ENCODE measurements at regions not wholly inside any gene's neighbourhood (a gene's known extent, or its start where the extent isn't known, plus 50 kb on each side); places are given as distances from the start of the nearest gene placed in this dataset.

DNA sequence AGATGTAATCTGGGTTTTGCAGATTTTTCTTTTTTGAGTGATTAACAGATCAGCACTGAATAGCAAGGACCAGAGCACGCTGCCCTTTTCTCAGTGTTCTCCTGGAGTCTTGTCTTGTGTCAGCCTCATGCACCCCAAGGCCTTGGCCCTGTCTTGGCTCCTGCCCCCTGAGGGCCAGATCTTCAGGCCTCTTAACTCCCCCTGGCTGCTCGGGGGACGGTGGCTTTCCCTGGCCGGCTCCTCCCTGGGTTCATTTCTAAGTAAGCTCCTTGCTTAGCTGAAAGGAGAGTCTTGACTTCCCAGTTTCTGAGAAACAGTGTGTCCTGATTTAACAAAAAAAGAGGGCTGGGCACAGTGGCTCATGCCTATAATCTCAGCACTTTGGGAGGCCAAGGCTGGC, 1139.3 kb downstream of the BRD1 start:
- H3K36me3 ChIP-seq = no peaks in the 10 kb centered on the region
- WGBS, 3 donors = 75 to 92% (median 80%) methylated on average over 4 of the region's 4 CpGs
- H3K9me3 ChIP-seq = no peaks in the 10 kb centered on the region
- no peak for DNase-seq
- no peaks in the 10 kb centered on the region for H3K27me3 ChIP-seq
- intact Hi-C loops (cut with DNase I) = no loop called here
- H3K4me1 ChIP-seq (ENCODE audit: insufficient read depth) = peaks cover 8% of the 10 kb centered on the region
- TF ChIP-seq EP300 (IDR thresholded peaks at IDR 0.05) (no peak), POLR2A (IDR thresholded peaks at IDR 0.05) (no peak)
- TF ChIP-seq, protein P1, sequence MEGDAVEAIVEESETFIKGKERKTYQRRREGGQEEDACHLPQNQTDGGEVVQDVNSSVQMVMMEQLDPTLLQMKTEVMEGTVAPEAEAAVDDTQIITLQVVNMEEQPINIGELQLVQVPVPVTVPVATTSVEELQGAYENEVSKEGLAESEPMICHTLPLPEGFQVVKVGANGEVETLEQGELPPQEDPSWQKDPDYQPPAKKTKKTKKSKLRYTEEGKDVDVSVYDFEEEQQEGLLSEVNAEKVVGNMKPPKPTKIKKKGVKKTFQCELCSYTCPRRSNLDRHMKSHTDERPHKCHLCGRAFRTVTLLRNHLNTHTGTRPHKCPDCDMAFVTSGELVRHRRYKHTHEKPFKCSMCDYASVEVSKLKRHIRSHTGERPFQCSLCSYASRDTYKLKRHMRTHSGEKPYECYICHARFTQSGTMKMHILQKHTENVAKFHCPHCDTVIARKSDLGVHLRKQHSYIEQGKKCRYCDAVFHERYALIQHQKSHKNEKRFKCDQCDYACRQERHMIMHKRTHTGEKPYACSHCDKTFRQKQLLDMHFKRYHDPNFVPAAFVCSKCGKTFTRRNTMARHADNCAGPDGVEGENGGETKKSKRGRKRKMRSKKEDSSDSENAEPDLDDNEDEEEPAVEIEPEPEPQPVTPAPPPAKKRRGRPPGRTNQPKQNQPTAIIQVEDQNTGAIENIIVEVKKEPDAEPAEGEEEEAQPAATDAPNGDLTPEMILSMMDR (IDR thresholded peaks at IDR 0.05) = no peak
- no peak overlapping the region for H3K4me3 ChIP-seq
- H3K27ac ChIP-seq = no peak overlapping the region

DNA sequence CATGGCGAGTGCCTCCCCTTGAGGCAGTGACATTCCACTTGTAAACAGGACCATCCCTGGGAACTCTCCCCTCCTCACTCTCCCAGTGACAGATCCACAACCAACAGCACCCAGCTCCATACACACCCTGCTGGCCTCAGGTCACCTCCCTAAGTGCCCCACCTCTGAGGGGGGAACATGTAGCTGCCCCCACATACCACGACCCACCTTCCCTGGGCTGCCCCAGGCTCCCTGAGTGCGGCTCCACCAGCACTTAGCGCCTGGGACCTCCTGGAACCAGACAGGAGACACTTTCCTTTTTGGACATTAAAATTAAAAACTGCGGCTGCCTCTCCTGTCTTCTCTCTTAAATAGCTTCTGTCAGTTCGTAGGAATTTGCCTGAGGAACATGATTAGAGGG, 1140.1 kb downstream of the BRD1 start:
- no peak overlapping the region for H3K4me3 ChIP-seq
- intact Hi-C loops (cut with DNase I) = no loop called here
- TF ChIP-seq, protein P1 (IDR thresholded peaks at IDR 0.05) = no peak
- TF ChIP-seq EP300 (IDR thresholded peaks at IDR 0.05) (no peak), POLR2A (IDR thresholded peaks at IDR 0.05) (no peak)
- peaks cover 7% of the 10 kb centered on the region for H3K4me1 ChIP-seq (ENCODE audit: insufficient read depth)
- no peaks in the 10 kb centered on the region for H3K27me3 ChIP-seq
- no peaks in the 10 kb centered on the region for H3K9me3 ChIP-seq
- WGBS, 3 donors = 90% methylated on average over 6 of the region's 6 CpGs
- H3K27ac ChIP-seq = no peak overlapping the region
- no peaks in the 10 kb centered on the region for H3K36me3 ChIP-seq
- no peak for DNase-seq

DNA sequence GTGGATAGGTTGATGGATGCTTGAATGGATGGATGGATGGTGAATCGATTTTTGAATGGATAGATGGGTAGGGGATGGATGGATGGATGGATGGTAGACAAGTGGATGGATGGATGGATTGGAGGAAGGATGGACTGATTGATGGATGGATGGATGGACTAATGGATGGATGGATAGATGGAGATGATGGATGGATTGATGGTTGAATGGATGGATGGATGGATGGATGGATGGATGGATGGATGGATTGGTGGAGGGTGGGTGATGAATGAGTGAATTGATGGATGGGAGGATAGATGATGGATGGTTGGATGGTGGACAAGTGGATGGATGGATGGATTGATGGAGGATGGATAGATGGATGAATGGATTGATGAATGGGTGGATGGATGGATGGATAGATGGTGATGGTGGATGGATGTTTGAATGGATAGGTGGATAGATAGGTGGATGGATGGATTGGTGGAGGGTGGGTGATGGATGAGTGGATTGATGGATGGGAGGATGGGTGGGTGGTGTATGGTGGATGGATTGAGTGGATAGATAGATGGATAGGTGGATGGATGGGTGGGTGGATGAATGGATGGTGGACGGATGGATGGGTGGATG, 1140.9 kb downstream of the BRD1 start:
- Histone ChIP-seq H3K27ac (no peak overlapping the region), H3K4me3 (no peak overlapping the region), H3K4me1 (ENCODE audit: insufficient read depth) (peaks cover under 1% of the 10 kb centered on the region), H3K36me3 (no peaks in the 10 kb centered on the region), H3K27me3 (no peaks in the 10 kb centered on the region), H3K9me3 (no peaks in the 10 kb centered on the region)
- TF ChIP-seq, protein P1 (IDR thresholded peaks at IDR 0.05) = no peak
- TF ChIP-seq POLR2A (IDR thresholded peaks at IDR 0.05) (no peak), EP300 (IDR thresholded peaks at IDR 0.05) (no peak)
- no peak for DNase-seq
- intact Hi-C loops (cut with DNase I) = no loop called here
- WGBS, 3 donors = 90 to 97% (median 91%) methylated on average over 2 of the region's 2 CpGs

DNA sequence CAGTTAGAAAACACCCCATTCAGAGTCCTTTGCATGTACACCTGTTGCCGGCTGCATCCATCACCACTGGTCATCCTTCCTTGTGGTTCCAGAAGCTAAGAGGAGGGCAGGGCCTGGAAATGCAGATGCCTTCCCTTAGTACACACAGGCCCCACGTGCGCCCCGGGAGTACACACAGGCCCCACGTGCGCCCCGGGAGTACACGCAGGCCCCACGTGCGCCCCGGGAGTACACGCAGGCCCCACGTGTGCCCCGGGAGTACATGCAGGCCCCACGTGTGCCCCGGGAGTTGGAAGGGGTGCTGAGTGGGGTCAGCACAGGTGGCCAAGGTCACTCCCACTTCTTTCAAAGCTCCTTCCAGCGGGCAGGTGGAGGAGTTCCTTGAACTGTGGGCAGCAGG, 1141.9 kb downstream of the BRD1 start:
- H3K27ac ChIP-seq = no peak overlapping the region
- TF ChIP-seq EP300 (IDR thresholded peaks at IDR 0.05) = no peak
- no peak for TF ChIP-seq POLR2A (IDR thresholded peaks at IDR 0.05)
- TF ChIP-seq, protein P1 (IDR thresholded peaks at IDR 0.05) = no peak

More for the DNA sequence above, 1141.9 kb downstream of the BRD1 start:
- WGBS, 3 donors = 92 to 96% (median 94%) methylated on average over 16 to 17 of the region's 17 CpGs
- no peak for DNase-seq
- H3K9me3 ChIP-seq = no peaks in the 10 kb centered on the region
- no peaks in the 10 kb centered on the region for H3K27me3 ChIP-seq
- H3K4me3 ChIP-seq = no peak overlapping the region
- no peaks in the 10 kb centered on the region for H3K4me1 ChIP-seq (ENCODE audit: insufficient read depth)
- intact Hi-C loops (cut with DNase I) = no loop called here
- H3K36me3 ChIP-seq = no peaks in the 10 kb centered on the region
